ENCODE measurements at regions not wholly inside any gene's neighbourhood (a gene's known extent, or its start where the extent isn't known, plus 50 kb on each side); places are given as distances from the start of the nearest gene placed in this dataset.

- no peaks in the 10 kb centered on the region for H3K36me3 ChIP-seq
- in situ Hi-C loops (cut with MboI; ENCODE audit: low pct_ligation_motif_present in 1 of 4, low pct_unique_long_range_greater_than_20kb in 1 of 4, low sequenced_read_pairs in 3 of 4) = no loop called here
- WGBS, 2 donors (ENCODE audit: low coverage in 1 of 2) = 58 to 80% methylated on average over 1 to 19 of the region's 19 CpGs
- TF ChIP-seq CTCF (IDR thresholded peaks at IDR 0.05) = no peak
- TF ChIP-seq POLR2A (IDR thresholded peaks at IDR 0.05) = no peak
- no peak for TF ChIP-seq EP300 (IDR thresholded peaks at IDR 0.05; ENCODE audit: low read depth)
- TF ChIP-seq POLR2AphosphoS5 (IDR thresholded peaks at IDR 0.05) = no peak
- DNase-seq = no peak
- no peaks in the 10 kb centered on the region for H3K4me1 ChIP-seq
- no peak overlapping the region for H3K4me3 ChIP-seq
- intact Hi-C loops (cut with DNase I; ENCODE audit: low total_unique reads) = no loop called here
- no peaks in the 10 kb centered on the region for H3K9me3 ChIP-seq
- peaks cover 6% of the 10 kb centered on the region for H3K27me3 ChIP-seq
- no peak overlapping the region for H3K27ac ChIP-seq
Measured at GRCh38 chr1:34441259-34442069, 264.8 kb downstream of the C1orf94 start.

- whole genome bisulfite sequencing, 2 donors (ENCODE audit: low coverage in 1 of 2) = 0 to 38% methylated on average over 1 to 2 of the region's 2 CpGs
- Histone ChIP-seq H3K4me1 (no peaks in the 10 kb centered on the region), H3K9me3 (no peaks in the 10 kb centered on the region), H3K27ac (no peak overlapping the region), H3K4me3 (no peak overlapping the region), H3K36me3 (no peaks in the 10 kb centered on the region), H3K27me3 (peaks cover 10% of the 10 kb centered on the region)
- no peak for DNase-seq
- in situ Hi-C loops (cut with MboI; ENCODE audit: low pct_ligation_motif_present in 1 of 4, low pct_unique_long_range_greater_than_20kb in 1 of 4, low sequenced_read_pairs in 3 of 4) (no loop called here), intact Hi-C loops (cut with DNase I; ENCODE audit: low total_unique reads) (no loop called here)
- TF ChIP-seq CTCF (IDR thresholded peaks at IDR 0.05) (no peak), POLR2AphosphoS5 (IDR thresholded peaks at IDR 0.05) (no peak), POLR2A (IDR thresholded peaks at IDR 0.05) (no peak), EP300 (IDR thresholded peaks at IDR 0.05; ENCODE audit: low read depth) (no peak)
Measured at GRCh38 chr1:34444516-34444915, 267.8 kb downstream of the C1orf94 start.

GRCh38 chr1:34450325-34450724, 273.6 kb downstream of the C1orf94 start:
- WGBS, 2 donors (ENCODE audit: low coverage in 1 of 2) = 67 to 79% methylated on average over 1 to 3 of the region's 3 CpGs
- TF ChIP-seq POLR2AphosphoS5 (IDR thresholded peaks at IDR 0.05) = no peak
- TF ChIP-seq CTCF (IDR thresholded peaks at IDR 0.05) = no peak
- no peak for TF ChIP-seq EP300 (IDR thresholded peaks at IDR 0.05; ENCODE audit: low read depth)
- TF ChIP-seq POLR2A (IDR thresholded peaks at IDR 0.05) = no peak
- Histone ChIP-seq H3K27me3 (peaks cover 7% of the 10 kb centered on the region), H3K27ac (no peak overlapping the region), H3K36me3 (no peaks in the 10 kb centered on the region), H3K4me3 (no peak overlapping the region), H3K4me1 (no peaks in the 10 kb centered on the region), H3K9me3 (no peaks in the 10 kb centered on the region)
- in situ Hi-C loops (cut with MboI; ENCODE audit: low pct_ligation_motif_present in 1 of 4, low pct_unique_long_range_greater_than_20kb in 1 of 4, low sequenced_read_pairs in 3 of 4) = loop anchor here in 2 of 4 donors (25.0 kb wide), 1 partner anchor 287 kb away; no protein-coding TSS in a partner anchor
- no peak for DNase-seq
- intact Hi-C loops (cut with DNase I; ENCODE audit: low total_unique reads) = no loop called here

GRCh38 chr1:34452451-34452850, 275.7 kb downstream of the C1orf94 start:
- WGBS, 2 donors (ENCODE audit: low coverage in 1 of 2) = 91 to 100% methylated on average over 2 of the region's 2 CpGs
- Histone ChIP-seq H3K4me3 (no peak overlapping the region), H3K27me3 (no peaks in the 10 kb centered on the region), H3K27ac (no peak overlapping the region), H3K9me3 (no peaks in the 10 kb centered on the region), H3K4me1 (no peaks in the 10 kb centered on the region), H3K36me3 (no peaks in the 10 kb centered on the region)
- intact Hi-C loops (cut with DNase I; ENCODE audit: low total_unique reads) (no loop called here), in situ Hi-C loops (cut with MboI; ENCODE audit: low pct_ligation_motif_present in 1 of 4, low pct_unique_long_range_greater_than_20kb in 1 of 4, low sequenced_read_pairs in 3 of 4) (loop anchor here in 2 of 4 donors (25.0 kb wide), 1 partner anchor 285 kb away; no protein-coding TSS in a partner anchor)
- TF ChIP-seq CTCF (IDR thresholded peaks at IDR 0.05) (no peak), EP300 (IDR thresholded peaks at IDR 0.05; ENCODE audit: low read depth) (no peak), POLR2AphosphoS5 (IDR thresholded peaks at IDR 0.05) (no peak), POLR2A (IDR thresholded peaks at IDR 0.05) (no peak)
- no peak for DNase-seq
